H1 (cell line): ENCODE measurements at regions not wholly inside any gene's neighbourhood (a gene's known extent, or its start where the extent isn't known, plus 50 kb on each side); places are given as distances from the start of the nearest gene placed in this dataset.

ENCODE experiments used
- CTCF ChIA-PET: fragments of 300-600 bp; sonication (Branson Sonifier 250); formaldehyde crosslinking; loops from one replicate; lab custom pipeline; 2021; ENCODE audit not compliant: partially characterized antibody; lab: Charles Lee
- POLR2A ChIA-PET: fragments of 300-600 bp; sonication (Branson Sonifier 250); formaldehyde crosslinking; loops from one replicate; lab custom pipeline; 2021; ENCODE audit warnings: inconsistent platforms; ENCODE audit not compliant: partially characterized antibody; lab: Charles Lee
- DNase-seq, 2 experiments: peaks; one replicate each; pipeline versions ENCODE4 v3.0.0 to v3.0.0-alpha.2; 2010 to 2022; ENCODE audit warnings: low spot score in 2 of 2, low read depth in 1 of 2, mixed read lengths in 1 of 2
- FAIRE-seq: peaks from 2 replicates; lab custom pipeline; 2011; peaks lifted over from hg19 to GRCh38; lab: Jason Lieb, UNC
- H2AFZ ChIP-seq: 2 replicates; pipeline ENCODE4 v1.8.1; 2012; ENCODE audit warnings: low read length, inconsistent platforms
- H2AK5ac ChIP-seq: 2 replicates; pipeline ENCODE4 v1.6.1; 2013; ENCODE audit warnings: low read depth, low read length
- H2BK120ac ChIP-seq: replicated peaks from 2 replicates; pipeline ENCODE3; 2013; ENCODE audit warnings: low read depth, low read length, inconsistent platforms
- H2BK12ac ChIP-seq: 2 replicates; pipeline ENCODE4 v1.6.1; 2013; ENCODE audit warnings: low read depth, low read length
- H2BK15ac ChIP-seq: 2 replicates; pipeline ENCODE4 v1.6.1; 2013; ENCODE audit warnings: low read length
- H2BK20ac ChIP-seq: 2 replicates; pipeline ENCODE4 v1.6.1; 2013; ENCODE audit warnings: low read length
- H2BK5ac ChIP-seq: 2 replicates; pipeline ENCODE4 v1.6.1; 2013; ENCODE audit warnings: low read depth, low read length
- H3K14ac ChIP-seq: 2 replicates; pipeline ENCODE4 v1.6.1; 2013; ENCODE audit warnings: inconsistent platforms; ENCODE audit not compliant: insufficient read length
- H3K18ac ChIP-seq: 2 replicates; pipeline ENCODE4 v1.6.1; 2013; ENCODE audit warnings: low read length; ENCODE audit errors: extremely low read depth
- H3K23ac ChIP-seq: 2 replicates; pipeline ENCODE4 v1.6.1; 2013; ENCODE audit warnings: inconsistent platforms; ENCODE audit not compliant: insufficient read length
- H3K23me2 ChIP-seq: 2 replicates; pipeline ENCODE4 v1.6.1; 2013; ENCODE audit warnings: low read depth, low read length
- H3K27ac ChIP-seq: 2 replicates; pipeline ENCODE4 v1.6.1; 2011; ENCODE audit warnings: low read depth, low read length, inconsistent platforms
- H3K27me3 ChIP-seq, 4 experiments: replicated peaks in 1 of 4; 1 replicate in 1 of 4; 2 replicates in 3 of 4; pipeline versions ENCODE4 v1.6.1 to v1.8.1; 2011 to 2013; ENCODE audit warnings: low read length in 3 of 4, mild to moderate bottlenecking in 3 of 4, inconsistent platforms in 2 of 4, mixed read lengths in 2 of 4, moderate library complexity in 1 of 4; ENCODE audit not compliant: control insufficient read depth in 3 of 4, insufficient read depth in 3 of 4; ENCODE audit errors: extremely low read depth in 1 of 4
- H3K36me3 ChIP-seq, 4 experiments: 2 replicates each; pipeline versions ENCODE4 v1.6.1 to v1.8.1; 2011 to 2013; ENCODE audit warnings: mild to moderate bottlenecking in 4 of 4, low read length in 3 of 4, moderate library complexity in 2 of 4, control low read depth in 1 of 4, inconsistent platforms in 1 of 4; ENCODE audit not compliant: insufficient read depth in 4 of 4, control insufficient read depth in 2 of 4
- H3K4ac ChIP-seq: replicated peaks from 2 replicates; pipeline ENCODE3; 2013; ENCODE audit warnings: low read length, low read depth, mixed read lengths, inconsistent platforms; ENCODE audit not compliant: insufficient read length
- H3K4me1 ChIP-seq, 4 experiments: replicated peaks in 1 of 4; 1 replicate in 1 of 4; 2 replicates in 3 of 4; pipeline versions ENCODE4 v1.6.1 to v1.8.1; 2011 to 2013; ENCODE audit warnings: low read length in 3 of 4, inconsistent platforms in 2 of 4, mixed read lengths in 1 of 4; ENCODE audit not compliant: insufficient read depth in 4 of 4, control insufficient read depth in 3 of 4
- H3K4me2 ChIP-seq, 2 experiments: 2 replicates each; pipeline versions ENCODE4 v1.6.1 to v1.8.1; 2011 to 2013; ENCODE audit warnings: low read depth in 2 of 2, low read length in 2 of 2, control low read depth in 1 of 2, inconsistent platforms in 1 of 2, mild to moderate bottlenecking in 1 of 2; ENCODE audit not compliant: insufficient read depth in 1 of 2
- H3K4me3 ChIP-seq, 4 experiments: fragments of 200-600, 300-600 bp in 1 of 4; sonication (generic), shearing (Covaris generic), sonication (Bioruptor Twin) in 1 of 4; 2 replicates each; pipeline versions ENCODE4 v1.5.1 to v1.8.1; 2011 to 2016; ENCODE audit warnings: low read length in 4 of 4, low read depth in 3 of 4, control low read depth in 2 of 4, inconsistent platforms in 2 of 4, mild to moderate bottlenecking in 2 of 4, mixed read lengths in 1 of 4, moderate library complexity in 1 of 4; ENCODE audit not compliant: insufficient read depth in 2 of 4; ENCODE audit errors: extremely low read depth in 1 of 4
- H3K56ac ChIP-seq: replicated peaks from 2 replicates; pipeline ENCODE3; 2013; ENCODE audit warnings: low read depth, mild to moderate bottlenecking, mixed read lengths, low read length, inconsistent platforms; ENCODE audit not compliant: insufficient read length
- H3K79me1 ChIP-seq: 2 replicates; pipeline ENCODE4 v1.6.1; 2013; ENCODE audit warnings: low read depth, low read length, control low read depth
- H3K79me2 ChIP-seq, 2 experiments: 2 replicates each; pipeline versions ENCODE4 v1.6.1 to v1.8.1; 2012 to 2013; ENCODE audit warnings: low read length in 2 of 2, mild to moderate bottlenecking in 2 of 2, inconsistent platforms in 1 of 2; ENCODE audit not compliant: insufficient read depth in 2 of 2, control insufficient read depth in 1 of 2
- H3K9ac ChIP-seq, 4 experiments: replicated peaks in 1 of 4; 1 replicate in 1 of 4; 2 replicates in 3 of 4; pipeline versions ENCODE4 v1.6.1 to v1.8.1; 2011 to 2013; ENCODE audit warnings: low read depth in 3 of 4, low read length in 3 of 4, control low read depth in 2 of 4, mild to moderate bottlenecking in 2 of 4, moderate library complexity in 2 of 4, inconsistent platforms in 1 of 4; ENCODE audit errors: extremely low read depth in 1 of 4
- H3K9me3 ChIP-seq, 2 experiments: 2 replicates each; pipeline versions ENCODE4 v1.6.1 to v1.8.1; 2012 to 2013; ENCODE audit warnings: mild to moderate bottlenecking in 2 of 2, moderate library complexity in 2 of 2, control low read depth in 1 of 2, inconsistent platforms in 1 of 2, low read depth in 1 of 2, low read length in 1 of 2, mixed read lengths in 1 of 2; ENCODE audit not compliant: insufficient read depth in 2 of 2
- H4K20me1 ChIP-seq, 2 experiments: replicated peaks in 1 of 2; 2 replicates each; pipeline versions ENCODE3 to v1.8.1; 2011 to 2013; ENCODE audit warnings: inconsistent platforms in 2 of 2, low read length in 2 of 2, mild to moderate bottlenecking in 1 of 2; ENCODE audit not compliant: insufficient read depth in 2 of 2, control insufficient read depth in 1 of 2
- H4K5ac ChIP-seq: 2 replicates; pipeline ENCODE4 v1.6.1; 2013; ENCODE audit warnings: low read length, low read depth, mixed read lengths, inconsistent platforms; ENCODE audit not compliant: insufficient read length
- H4K8ac ChIP-seq: 2 replicates; pipeline ENCODE4 v1.8.0; 2013; ENCODE audit warnings: mild to moderate bottlenecking, moderate library complexity, low read length, inconsistent platforms; ENCODE audit not compliant: insufficient read depth; ENCODE audit errors: extremely low read depth
- H4K91ac ChIP-seq: replicated peaks from 2 replicates; pipeline ENCODE3; 2013; ENCODE audit warnings: low read length, mixed read lengths, inconsistent platforms; ENCODE audit not compliant: insufficient read length
- NRF1 ChIP-seq: IDR thresholded peaks from 2 replicates; pipeline ENCODE4 v1.6.1; 2011; ENCODE audit warnings: mild to moderate bottlenecking, low read depth, low read length, improper control_type of control experiment
- RBBP5 ChIP-seq: IDR thresholded peaks from 2 replicates; pipeline ENCODE4 v1.7.1; 2012; ENCODE audit warnings: low read depth, mild to moderate bottlenecking, inconsistent platforms, low read length, moderate library complexity, borderline replicate concordance
- RFX5 ChIP-seq: IDR thresholded peaks from 2 replicates; pipeline ENCODE4 v1.6.1; 2011; ENCODE audit warnings: low read depth, low read length, improper control_type of control experiment, borderline replicate concordance
- RXRA ChIP-seq: IDR thresholded peaks from 2 replicates; pipeline ENCODE4 v1.6.1; 2011; ENCODE audit warnings: low read depth, mild to moderate bottlenecking, low read length, moderate library complexity; ENCODE audit not compliant: insufficient read depth
- SIN3A ChIP-seq, 2 experiments: IDR thresholded peaks in 1 of 2; conservative IDR thresholded peaks in 1 of 2; 2 replicates each; pipeline ENCODE4 v1.6.1; 2011 to 2012; ENCODE audit warnings: low read length in 2 of 2, improper control_type of control experiment in 1 of 2, low read depth in 1 of 2, mild to moderate bottlenecking in 1 of 2
- SUZ12 ChIP-seq: fragments of 200-600 bp; sonication (generic); IDR thresholded peaks from 2 replicates; pipeline ENCODE4 v1.6.1; 2012; ENCODE audit warnings: mild to moderate bottlenecking, inconsistent platforms, low read length, moderate library complexity, mixed read lengths
- WGBS, 2 experiments: shearing (Covaris generic) in 1 of 2; methylation state at CpG; one replicate each; pipeline versions ENCODE4 v1.1.6 to v1.1.7; 2013 to 2015; ENCODE audit warnings: low lambda C conversion rate in 2 of 2, mixed read lengths in 2 of 2, inconsistent platforms in 1 of 2, low coverage in 1 of 2, missing lambda C conversion rate in 1 of 2; ENCODE audit not compliant: insufficient replicate concordance in 2 of 2, insufficient coverage in 1 of 2, insufficient read length in 1 of 2; ENCODE audit errors: extremely low coverage in 1 of 2, missing lambda C conversion rate in 1 of 2; 5-methylcytosine and 5-hydroxymethylcytosine counted together

- Histone ChIP-seq H3K14ac (no peak overlapping the region), H3K4me2 (no peak overlapping the region), H4K20me1 (no peaks in the 10 kb centered on the region), H3K9me3 (no peaks in the 10 kb centered on the region), H3K18ac (no peak overlapping the region), H3K4me3 (no peak overlapping the region), H2BK120ac (no peak overlapping the region), H3K27me3 (no peaks in the 10 kb centered on the region), H3K36me3 (no peaks in the 10 kb centered on the region), H2BK20ac (no peak overlapping the region), H3K56ac (no peak overlapping the region), H2BK12ac (no peak overlapping the region), H3K4me1 (no peaks in the 10 kb centered on the region), H2AK5ac (no peak overlapping the region), H3K9ac (no peak overlapping the region), H3K4ac (no peak overlapping the region), H4K5ac (no peak overlapping the region), H3K79me2 (no peaks in the 10 kb centered on the region), H2AFZ (no peak overlapping the region), H4K8ac (no peak overlapping the region), H3K27ac (no peak overlapping the region), H4K91ac (no peak overlapping the region), H2BK15ac (no peak overlapping the region), H2BK5ac (no peak overlapping the region), H3K23ac (no peak overlapping the region)
- WGBS, 2 experiments, result 95% methylated on average over 1 of the region's 1 CpG; no CpG with 5 or more reads in 1 of the 2 experiments
- FAIRE-seq, result no peak
- ChIA-PET POLR2A (no interaction called here), CTCF (interaction anchor here (0.7 kb wide), 1 partner anchor 175 kb away, joined by 4 read pairs; no protein-coding TSS in a partner anchor)
- DNase-seq, result no peak
- TF ChIP-seq NRF1 (no peak), RXRA (no peak), SIN3A (conservative IDR thresholded peaks at IDR 0.05 in 1 of 2, IDR thresholded peaks at IDR 0.05 in 1 of 2; ENCODE audit: low read depth in 1 of 2, low read length in 2 of 2) (no peak), SUZ12 (no peak), RFX5 (no peak), RBBP5 (no peak)
- TF ChIP-seq, all 59 proteins: peak for 0
- no peaks in the 10 kb centered on the region for H3K79me1 ChIP-seq
- no peaks in the 10 kb centered on the region for H3K23me2 ChIP-seq
These were observed 448.2 kb downstream of the KIF20B start for GRCh38 chr10:90149563-90149962.
